ENCODE measurements at regions not wholly inside any gene's neighbourhood (a gene's known extent, or its start where the extent isn't known, plus 50 kb on each side); places are given as distances from the start of the nearest gene placed in this dataset.
"Not testable (repeated sequence)": the region's sequence is repeated elsewhere in the genome, so short reads cannot be mapped to it uniquely, and the experiment has no call there.

- DNase-seq, result not testable (repeated sequence)
Observed at GRCh38 chr21:10411776-10412526, 109.4 kb upstream of the TPTE start.

GRCh38 chr21:10412928-10413246, 108.5 kb upstream of the TPTE start:
- DNase-seq, result not testable (repeated sequence)

- not testable (repeated sequence) for DNase-seq
Observed at GRCh38 chr21:10413247-10414120, 107.9 kb upstream of the TPTE start.

GRCh38 chr21:10414121-10414924, 107.1 kb upstream of the TPTE start:
- DNase-seq, result not testable (repeated sequence)

GRCh38 chr21:10414925-10415254, 106.5 kb upstream of the TPTE start:
- DNase-seq, result not testable (repeated sequence)

GRCh38 chr21:10415456-10415855, 105.9 kb upstream of the TPTE start:
- not testable (repeated sequence) for DNase-seq

- DNase-seq, result not testable (repeated sequence)
Observed at GRCh38 chr21:10415859-10416258, 105.5 kb upstream of the TPTE start.

- DNase-seq, result not testable (repeated sequence)
Observed at GRCh38 chr21:10416691-10417447, 104.5 kb upstream of the TPTE start.

- not testable (repeated sequence) for DNase-seq
Observed at GRCh38 chr21:10417551-10418002, 103.8 kb upstream of the TPTE start.

- not testable (repeated sequence) for DNase-seq
Observed at GRCh38 chr21:10418250-10419048, 102.9 kb upstream of the TPTE start.

- DNase-seq, result not testable (repeated sequence)
Observed at GRCh38 chr21:10421199-10421598, 100.2 kb upstream of the TPTE start.

- not testable (repeated sequence) for DNase-seq
Observed at GRCh38 chr21:10421601-10422000, 99.8 kb upstream of the TPTE start.

GRCh38 chr21:10424097-10424886, 97.1 kb upstream of the TPTE start:
- DNase-seq, result not testable (repeated sequence)

GRCh38 chr21:10424887-10425145, 96.6 kb upstream of the TPTE start:
- DNase-seq, result not testable (repeated sequence)

GRCh38 chr21:10425856-10426255, 95.5 kb upstream of the TPTE start:
- no peak for DNase-seq

- not testable (repeated sequence) for DNase-seq
Observed at GRCh38 chr21:10426812-10427211, 94.6 kb upstream of the TPTE start.

- DNase-seq, result not testable (repeated sequence)
Observed at GRCh38 chr21:10427277-10427676, 94.1 kb upstream of the TPTE start.

- not testable (repeated sequence) for DNase-seq
Observed at GRCh38 chr21:10428981-10429534, 92.3 kb upstream of the TPTE start.

- DNase-seq, result no peak
Observed at GRCh38 chr21:10430005-10430404, 91.4 kb upstream of the TPTE start.

- not testable (repeated sequence) for DNase-seq
Observed at GRCh38 chr21:10431995-10432394, 89.4 kb upstream of the TPTE start.

GRCh38 chr21:10432456-10432855, 88.9 kb upstream of the TPTE start:
- not testable (repeated sequence) for DNase-seq

Data from CD4-positive, alpha-beta T cell treated with Interleukin-17A for 1 hour (primary cell).